ENCODE measurements at regions not wholly inside any gene's neighbourhood (a gene's known extent, or its start where the extent isn't known, plus 50 kb on each side); places are given as distances from the start of the nearest gene placed in this dataset.

- POLR2A ChIA-PET (ENCODE audit: unreplicated experiment) = no interaction called here
Measured at GRCh38 chr6:93008375-93008774, 411.0 kb downstream of the EPHA7 start.

GRCh38 chr6:92989656-92990055 is 429.7 kb downstream of the EPHA7 start:
- DNase-seq = no peak

More at GRCh38 chr6:93008375-93008774, 411.0 kb downstream of the EPHA7 start:
- Histone ChIP-seq H3K36me3 (ENCODE audit: low read depth) (no peaks in the 10 kb centered on the region), H2AFZ (no peak overlapping the region), H3K27me3 (ENCODE audit: insufficient read depth, low read depth) (no peaks in the 10 kb centered on the region), H3K9me3 (ENCODE audit: insufficient read depth, low read depth) (no peaks in the 10 kb centered on the region), H3K9me2 (ENCODE audit: insufficient read depth) (no peaks in the 10 kb centered on the region), H3K4me3 (no peak overlapping the region), H3K79me2 (ENCODE audit: low read depth) (no peaks in the 10 kb centered on the region), H3K4me1 (replicated peaks; ENCODE audit: insufficient read depth) (no peaks in the 10 kb centered on the region), H4K20me1 (ENCODE audit: insufficient read depth) (no peaks in the 10 kb centered on the region), H3K27ac (no peak overlapping the region), H3F3A (ENCODE audit: insufficient read depth, low read depth) (no peaks in the 10 kb centered on the region), H3K4me2 (no peak overlapping the region)
- TF ChIP-seq EZH2 (IDR thresholded peaks at IDR 0.05; ENCODE audit: low read depth) = no peak
- no peak for TF ChIP-seq CTCF (conservative IDR thresholded peaks at IDR 0.05)
- CTCF ChIA-PET = no interaction called here
- intact Hi-C loops (cut with micrococcal nuclease; ENCODE audit: unreplicated experiment) = no loop called here
- no peak for DNase-seq
- BruUV-seq (replicated peaks) = no TSS peak

GRCh38 chr6:92979281-92979680 is 440.1 kb downstream of the EPHA7 start:
- Histone ChIP-seq H3K36me3 (ENCODE audit: low read depth) (no peaks in the 10 kb centered on the region), H3K27ac (no peak overlapping the region), H3K9me3 (ENCODE audit: insufficient read depth, low read depth) (no peaks in the 10 kb centered on the region), H3K79me2 (ENCODE audit: low read depth) (no peaks in the 10 kb centered on the region), H4K20me1 (ENCODE audit: insufficient read depth) (no peaks in the 10 kb centered on the region), H3K9me2 (ENCODE audit: insufficient read depth) (no peaks in the 10 kb centered on the region), H3K27me3 (ENCODE audit: insufficient read depth, low read depth) (no peaks in the 10 kb centered on the region), H3K4me3 (no peak overlapping the region), H3F3A (ENCODE audit: insufficient read depth, low read depth) (no peaks in the 10 kb centered on the region), H3K4me2 (no peak overlapping the region), H3K4me1 (replicated peaks; ENCODE audit: insufficient read depth) (no peaks in the 10 kb centered on the region), H2AFZ (no peak overlapping the region)
- ChIA-PET POLR2A (ENCODE audit: unreplicated experiment) (interaction anchor here (0.5 kb wide), 1 partner anchor 440 kb away, joined by 3 read pairs; the partner anchor contains the start of gene EPHA7), CTCF (no interaction called here)
- no peak for DNase-seq
- no TSS peak for BruUV-seq (replicated peaks)
- intact Hi-C loops (cut with micrococcal nuclease; ENCODE audit: unreplicated experiment) = no loop called here
- TF ChIP-seq CTCF (conservative IDR thresholded peaks at IDR 0.05) (no peak), EZH2 (IDR thresholded peaks at IDR 0.05; ENCODE audit: low read depth) (no peak)

More at GRCh38 chr6:92989656-92990055, 429.7 kb downstream of the EPHA7 start:
- CTCF ChIA-PET = no interaction called here
- no peaks in the 10 kb centered on the region for H3F3A ChIP-seq (ENCODE audit: insufficient read depth, low read depth)
- TF ChIP-seq CTCF (conservative IDR thresholded peaks at IDR 0.05) = no peak
- TF ChIP-seq EZH2 (IDR thresholded peaks at IDR 0.05; ENCODE audit: low read depth) = no peak
- H4K20me1 ChIP-seq (ENCODE audit: insufficient read depth) = no peaks in the 10 kb centered on the region
- POLR2A ChIA-PET (ENCODE audit: unreplicated experiment) = no interaction called here
- H3K27me3 ChIP-seq (ENCODE audit: insufficient read depth, low read depth) = no peaks in the 10 kb centered on the region
- no peaks in the 10 kb centered on the region for H3K9me3 ChIP-seq (ENCODE audit: insufficient read depth, low read depth)
- intact Hi-C loops (cut with micrococcal nuclease; ENCODE audit: unreplicated experiment) = no loop called here
- no peaks in the 10 kb centered on the region for H3K9me2 ChIP-seq (ENCODE audit: insufficient read depth)
- no peak overlapping the region for H3K4me2 ChIP-seq
- H3K4me3 ChIP-seq = no peak overlapping the region
- no peak overlapping the region for H2AFZ ChIP-seq
- no peak overlapping the region for H3K27ac ChIP-seq
- no peaks in the 10 kb centered on the region for H3K4me1 ChIP-seq (replicated peaks; ENCODE audit: insufficient read depth)
- no peaks in the 10 kb centered on the region for H3K79me2 ChIP-seq (ENCODE audit: low read depth)
- H3K36me3 ChIP-seq (ENCODE audit: low read depth) = no peaks in the 10 kb centered on the region
- BruUV-seq (replicated peaks) = no TSS peak
